ENCODE measurements at regions not wholly inside any gene's neighbourhood (a gene's known extent, or its start where the extent isn't known, plus 50 kb on each side); places are given as distances from the start of the nearest gene placed in this dataset.

DNA sequence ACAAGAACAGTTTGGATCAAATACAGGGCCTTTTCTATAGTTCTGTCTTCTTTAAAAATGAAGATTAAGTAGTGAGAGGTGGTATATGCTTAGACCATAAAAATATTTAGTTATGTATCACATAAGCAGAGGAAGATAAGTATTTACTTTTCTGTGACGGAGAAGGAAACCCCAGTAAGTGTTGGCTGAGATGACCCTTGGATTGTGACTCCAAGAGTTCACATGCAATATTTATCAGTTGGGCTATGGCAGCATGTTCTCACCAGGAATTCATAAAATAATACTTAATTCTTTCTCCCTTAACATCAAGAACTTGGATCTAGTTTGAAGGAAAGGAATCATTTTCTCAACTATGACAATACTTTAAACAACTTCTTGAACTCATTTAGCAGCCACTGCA is 98.4 kb upstream of the TBX18 start:
- H3K9me3 Mint-ChIP-seq: peaks cover 0 to 5% (median 2%) of the 10 kb centered on the region in 7 donors

DNA sequence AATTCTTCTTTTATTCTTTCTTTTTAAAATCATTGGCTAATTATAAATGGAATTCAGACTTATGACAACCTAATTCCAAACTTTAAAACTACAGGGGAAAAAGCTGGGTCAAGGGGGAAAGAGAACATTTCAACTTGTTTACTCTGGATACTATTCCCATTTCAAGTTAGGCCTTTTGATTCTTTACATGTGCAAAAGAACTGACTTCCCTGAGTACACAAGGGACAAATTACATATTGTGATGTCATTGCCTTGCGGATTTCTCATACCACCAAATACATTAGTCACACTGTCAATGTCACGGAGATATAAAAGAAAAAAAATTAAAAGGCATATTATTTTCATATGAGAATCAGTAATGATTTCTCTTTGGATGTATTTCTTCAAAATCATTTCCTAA is 96.5 kb upstream of the TBX18 start:
- H3K4me1 Mint-ChIP-seq: no peaks in the 10 kb centered on the region
- Histone ChIP-seq H3K4me3 (replicated peaks in 1 of 3; ENCODE audit: low read depth in 2 of 3, low read length in 3 of 3) (no peak overlapping the region), H3K36me3 (replicated peaks in 1 of 2; ENCODE audit: control insufficient read depth in 1 of 2, insufficient read depth in 2 of 2, low read length in 2 of 2) (no peaks in the 10 kb centered on the region), H3K27me3 (ENCODE audit: control insufficient read depth in 2 of 2, insufficient read depth in 2 of 2, low read length in 2 of 2) (no peaks in the 10 kb centered on the region), H3K4me1 (ENCODE audit: control insufficient read depth in 1 of 2, insufficient read depth in 2 of 2, low read length in 2 of 2) (no peaks in the 10 kb centered on the region), H2AFZ (ENCODE audit: insufficient read depth, low read depth, low read length, poor library complexity, severe bottlenecking) (no peak overlapping the region), H4K20me1 (ENCODE audit: insufficient read depth, low read length) (no peaks in the 10 kb centered on the region), H3K79me2 (ENCODE audit: insufficient read depth, low read length) (no peaks in the 10 kb centered on the region), H3K9ac (ENCODE audit: insufficient read depth, low read length, poor library complexity, severe bottlenecking) (no peak overlapping the region), H3K4me2 (replicated peaks; ENCODE audit: extremely low read depth, low read length, poor library complexity, severe bottlenecking) (no peak overlapping the region), H3K27ac (ENCODE audit: low read depth in 1 of 2, low read length in 2 of 2) (no peak overlapping the region), H3K9me3 (replicated peaks in 1 of 2; ENCODE audit: control insufficient read depth in 1 of 2, insufficient read depth in 1 of 2, low read length in 2 of 2) (no peaks in the 10 kb centered on the region)
- no peak for DNase-seq
- TF ChIP-seq, protein P1, sequence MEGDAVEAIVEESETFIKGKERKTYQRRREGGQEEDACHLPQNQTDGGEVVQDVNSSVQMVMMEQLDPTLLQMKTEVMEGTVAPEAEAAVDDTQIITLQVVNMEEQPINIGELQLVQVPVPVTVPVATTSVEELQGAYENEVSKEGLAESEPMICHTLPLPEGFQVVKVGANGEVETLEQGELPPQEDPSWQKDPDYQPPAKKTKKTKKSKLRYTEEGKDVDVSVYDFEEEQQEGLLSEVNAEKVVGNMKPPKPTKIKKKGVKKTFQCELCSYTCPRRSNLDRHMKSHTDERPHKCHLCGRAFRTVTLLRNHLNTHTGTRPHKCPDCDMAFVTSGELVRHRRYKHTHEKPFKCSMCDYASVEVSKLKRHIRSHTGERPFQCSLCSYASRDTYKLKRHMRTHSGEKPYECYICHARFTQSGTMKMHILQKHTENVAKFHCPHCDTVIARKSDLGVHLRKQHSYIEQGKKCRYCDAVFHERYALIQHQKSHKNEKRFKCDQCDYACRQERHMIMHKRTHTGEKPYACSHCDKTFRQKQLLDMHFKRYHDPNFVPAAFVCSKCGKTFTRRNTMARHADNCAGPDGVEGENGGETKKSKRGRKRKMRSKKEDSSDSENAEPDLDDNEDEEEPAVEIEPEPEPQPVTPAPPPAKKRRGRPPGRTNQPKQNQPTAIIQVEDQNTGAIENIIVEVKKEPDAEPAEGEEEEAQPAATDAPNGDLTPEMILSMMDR (IDR thresholded peaks at IDR 0.05): no peak
- no peaks in the 10 kb centered on the region for H3K27me3 Mint-ChIP-seq (ENCODE audit: low read depth in 3 of 3)
- H3K36me3 Mint-ChIP-seq: no peaks in the 10 kb centered on the region
- intact Hi-C loops (cut with micrococcal nuclease): no loop called here
- H3K4me3 Mint-ChIP-seq: no peak overlapping the region
- WGBS (ENCODE audit: insufficient coverage): no CpG with 5 or more reads among the region's 2 CpGs
- peaks cover 0 to 6% (median 1%) of the 10 kb centered on the region in 7 donors for H3K9me3 Mint-ChIP-seq
- H3K27ac Mint-ChIP-seq: no peak overlapping the region

More for the DNA sequence above, 98.4 kb upstream of the TBX18 start:
- no peaks in the 10 kb centered on the region for H3K4me1 ChIP-seq (ENCODE audit: control insufficient read depth in 1 of 2, insufficient read depth in 2 of 2, low read length in 2 of 2)
- no peak overlapping the region for H3K9ac ChIP-seq (ENCODE audit: insufficient read depth, low read length, poor library complexity, severe bottlenecking)
- no peak overlapping the region for H3K27ac ChIP-seq (ENCODE audit: low read depth in 1 of 2, low read length in 2 of 2)
- no CpG with 5 or more reads among the region's 1 CpG for WGBS (ENCODE audit: insufficient coverage)
- Mint-ChIP-seq H3K4me1 (no peaks in the 10 kb centered on the region), H3K4me3 (no peak overlapping the region), H3K27me3 (ENCODE audit: low read depth in 3 of 3) (no peaks in the 10 kb centered on the region), H3K27ac (no peak overlapping the region), H3K36me3 (no peaks in the 10 kb centered on the region)
- no peaks in the 10 kb centered on the region for H3K9me3 ChIP-seq (replicated peaks in 1 of 2; ENCODE audit: control insufficient read depth in 1 of 2, insufficient read depth in 1 of 2, low read length in 2 of 2)
- TF ChIP-seq, protein P1 (IDR thresholded peaks at IDR 0.05): no peak
- no peaks in the 10 kb centered on the region for H3K79me2 ChIP-seq (ENCODE audit: insufficient read depth, low read length)
- H4K20me1 ChIP-seq (ENCODE audit: insufficient read depth, low read length): no peaks in the 10 kb centered on the region
- H3K36me3 ChIP-seq (replicated peaks in 1 of 2; ENCODE audit: control insufficient read depth in 1 of 2, insufficient read depth in 2 of 2, low read length in 2 of 2): no peaks in the 10 kb centered on the region
- DNase-seq: no peak
- intact Hi-C loops (cut with micrococcal nuclease): no loop called here
- no peak overlapping the region for H2AFZ ChIP-seq (ENCODE audit: insufficient read depth, low read depth, low read length, poor library complexity, severe bottlenecking)
- no peak overlapping the region for H3K4me3 ChIP-seq (replicated peaks in 1 of 3; ENCODE audit: low read depth in 2 of 3, low read length in 3 of 3)
- no peak overlapping the region for H3K4me2 ChIP-seq (replicated peaks; ENCODE audit: extremely low read depth, low read length, poor library complexity, severe bottlenecking)
- no peaks in the 10 kb centered on the region for H3K27me3 ChIP-seq (ENCODE audit: control insufficient read depth in 2 of 2, insufficient read depth in 2 of 2, low read length in 2 of 2)

Measured in CD14-positive monocyte (primary cell).